SK-N-SH treated with all-trans-retinoic acid at 6 μM for 48 hours (cell line): ENCODE measurements at regions not wholly inside any gene's neighbourhood (a gene's known extent, or its start where the extent isn't known, plus 50 kb on each side); places are given as distances from the start of the nearest gene placed in this dataset.

Experiments used
- ATAC-seq: fragments of 200-7000 bp; cut with Tn5 transposase; 3 replicates; pipeline ENCODE4 v1.9.1; 2020; ENCODE audit warnings: mild to moderate bottlenecking, moderate library complexity
- ARNTL ChIP-seq: fragments of 450-650 bp; formaldehyde crosslinking; IDR thresholded peaks from 2 replicates; pipeline ENCODE4 v1.5.0; 2020; ENCODE audit warnings: low read depth, mild to moderate bottlenecking, moderate library complexity, borderline replicate concordance
- BACH2 ChIP-seq: fragments of 250-450 bp; sonication (Bioruptor Pico); IDR thresholded peaks from 2 replicates; pipeline ENCODE4 v1.9.0; 2021; ENCODE audit warnings: mild to moderate bottlenecking, borderline replicate concordance
- CSDC2 ChIP-seq: fragments of 250-450 bp; sonication (Bioruptor Pico); IDR thresholded peaks from 2 replicates; pipeline ENCODE4 v1.5.0; 2020; ENCODE audit warnings: mild to moderate bottlenecking, moderate library complexity
- ESRRG ChIP-seq: fragments of 250-450 bp; sonication (Bioruptor Pico); IDR thresholded peaks from 2 replicates; pipeline ENCODE4 v1.6.1; 2021; ENCODE audit warnings: mild to moderate bottlenecking
- GLIS3 ChIP-seq: fragments of 250-450 bp; sonication (Bioruptor Pico); IDR thresholded peaks from 2 replicates; pipeline ENCODE4 v1.5.0; 2020; ENCODE audit warnings: mild to moderate bottlenecking, moderate library complexity
- OSR1 ChIP-seq: fragments of 250-450 bp; sonication (Bioruptor Pico); IDR thresholded peaks from 2 replicates; pipeline ENCODE4 v1.8.0; 2022; ENCODE audit warnings: moderate library complexity, mild to moderate bottlenecking, inconsistent platforms
- POU6F1 ChIP-seq: fragments of 250-450 bp; sonication (Bioruptor Pico); IDR thresholded peaks from 2 replicates; pipeline ENCODE4 v1.8.0; 2021; ENCODE audit warnings: low read depth, mild to moderate bottlenecking, moderate library complexity, borderline replicate concordance
- PPARA ChIP-seq: fragments of 250-450 bp; sonication (Bioruptor Pico); IDR thresholded peaks from 2 replicates; pipeline ENCODE4 v1.5.0; 2020; ENCODE audit warnings: mild to moderate bottlenecking, borderline replicate concordance
- SNAI2 ChIP-seq: fragments of 250-450 bp; sonication (Bioruptor Pico); IDR thresholded peaks from 2 replicates; pipeline ENCODE4 v1.5.0; 2020; ENCODE audit warnings: mild to moderate bottlenecking, moderate library complexity
- TOX ChIP-seq: fragments of 250-450 bp; sonication (Bioruptor Pico); IDR thresholded peaks from 2 replicates; pipeline ENCODE4 v1.8.0; 2021; ENCODE audit warnings: mild to moderate bottlenecking, moderate library complexity, borderline replicate concordance
- TSHZ2 ChIP-seq: fragments of 250-450 bp; sonication (Bioruptor Pico); IDR thresholded peaks from 2 replicates; pipeline ENCODE4 v1.5.0; 2020; ENCODE audit warnings: mild to moderate bottlenecking, moderate library complexity
- ZC3H10 ChIP-seq: fragments of 250-450 bp; sonication (Bioruptor Pico); IDR thresholded peaks from 2 replicates; pipeline ENCODE4 v1.5.1; 2021; ENCODE audit warnings: mild to moderate bottlenecking, moderate library complexity
- ZFP3 ChIP-seq: fragments of 250-450 bp; sonication (Bioruptor Pico); IDR thresholded peaks from 2 replicates; pipeline ENCODE4 v1.5.0; 2020; ENCODE audit warnings: mild to moderate bottlenecking, moderate library complexity
- ZFP30 ChIP-seq: fragments of 450-650 bp; formaldehyde crosslinking; IDR thresholded peaks from 2 replicates; pipeline ENCODE4 v1.5.0; 2022; ENCODE audit warnings: mild to moderate bottlenecking, moderate library complexity
- ZNF565 ChIP-seq: fragments of 450-650 bp; formaldehyde crosslinking; conservative IDR thresholded peaks from 2 replicates; pipeline ENCODE4 v1.5.0; 2020; ENCODE audit warnings: low read depth, mild to moderate bottlenecking, moderate library complexity
- ZNF70 ChIP-seq: fragments of 450-650 bp; formaldehyde crosslinking; IDR thresholded peaks from 2 replicates; pipeline ENCODE4 v1.5.0; 2020; ENCODE audit warnings: mild to moderate bottlenecking, moderate library complexity
- ZNF8 ChIP-seq: fragments of 450-650 bp; formaldehyde crosslinking; IDR thresholded peaks from 2 replicates; pipeline ENCODE4 v1.5.0; 2020; ENCODE audit warnings: mild to moderate bottlenecking, moderate library complexity
- TF ChIP-seq, protein P1 (sequence below): fragments of 250-450 bp; sonication (Bioruptor Pico); IDR thresholded peaks from 2 replicates; pipeline ENCODE4 v1.5.1; 2021; ENCODE audit warnings: mild to moderate bottlenecking, moderate library complexity
- TF ChIP-seq, protein P2 (sequence below): fragments of 250-450 bp; sonication (Bioruptor Pico); IDR thresholded peaks from 2 replicates; pipeline ENCODE4 v1.8.0; 2020; ENCODE audit warnings: mild to moderate bottlenecking, moderate library complexity, borderline replicate concordance
- TF ChIP-seq, protein P3 (sequence below): fragments of 250-450 bp; sonication (Bioruptor Pico); IDR thresholded peaks from 2 replicates; pipeline ENCODE4 v1.5.1; 2020; ENCODE audit warnings: low read depth, mild to moderate bottlenecking, moderate library complexity

DNA sequence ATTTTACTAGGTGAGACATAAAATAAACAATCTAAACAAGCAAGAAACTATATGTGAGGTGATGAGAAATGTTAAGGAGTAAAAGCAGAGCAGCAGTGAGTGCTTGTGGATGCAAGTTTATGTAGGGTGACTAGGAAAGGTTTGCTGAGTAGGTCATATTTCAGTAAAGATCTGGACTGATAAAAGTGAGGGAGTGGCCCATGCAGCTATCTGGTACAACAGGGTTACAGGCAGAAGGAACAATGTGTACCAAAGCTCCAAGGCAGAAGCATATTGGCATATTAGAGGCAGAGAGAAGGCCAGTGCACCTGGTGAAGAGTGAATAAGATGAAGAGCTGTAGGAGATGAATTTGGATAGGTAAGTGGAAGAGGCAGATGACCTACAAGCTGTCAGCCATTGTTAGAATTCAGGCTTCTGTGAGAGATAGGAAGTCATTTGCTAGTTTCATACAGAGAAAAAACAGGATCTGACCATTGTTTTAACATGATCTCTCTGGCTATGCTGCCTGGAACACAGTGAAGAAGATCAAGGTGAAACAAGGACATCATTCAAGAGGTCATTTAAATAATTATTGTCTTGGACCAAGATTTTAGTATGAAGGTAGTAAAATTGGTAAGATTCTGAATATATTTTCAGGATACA, 274.6 kb downstream of the ANKRD50 start:
- TF ChIP-seq, protein P1, sequence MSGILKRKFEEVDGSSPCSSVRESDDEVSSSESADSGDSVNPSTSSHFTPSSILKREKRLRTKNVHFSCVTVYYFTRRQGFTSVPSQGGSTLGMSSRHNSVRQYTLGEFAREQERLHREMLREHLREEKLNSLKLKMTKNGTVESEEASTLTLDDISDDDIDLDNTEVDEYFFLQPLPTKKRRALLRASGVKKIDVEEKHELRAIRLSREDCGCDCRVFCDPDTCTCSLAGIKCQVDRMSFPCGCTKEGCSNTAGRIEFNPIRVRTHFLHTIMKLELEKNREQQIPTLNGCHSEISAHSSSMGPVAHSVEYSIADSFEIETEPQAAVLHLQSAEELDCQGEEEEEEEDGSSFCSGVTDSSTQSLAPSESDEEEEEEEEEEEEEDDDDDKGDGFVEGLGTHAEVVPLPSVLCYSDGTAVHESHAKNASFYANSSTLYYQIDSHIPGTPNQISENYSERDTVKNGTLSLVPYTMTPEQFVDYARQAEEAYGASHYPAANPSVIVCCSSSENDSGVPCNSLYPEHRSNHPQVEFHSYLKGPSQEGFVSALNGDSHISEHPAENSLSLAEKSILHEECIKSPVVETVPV (CRISPR knock-in tag), result no peak
- TF ChIP-seq ZNF565 (CRISPR knock-in tag) (no peak), ZNF8 (no peak), ZC3H10 (CRISPR knock-in tag) (no peak), CSDC2 (CRISPR knock-in tag) (no peak), TOX (CRISPR knock-in tag) (no peak), ZNF70 (no peak), BACH2 (CRISPR knock-in tag) (no peak)
- TF ChIP-seq, protein P2, sequence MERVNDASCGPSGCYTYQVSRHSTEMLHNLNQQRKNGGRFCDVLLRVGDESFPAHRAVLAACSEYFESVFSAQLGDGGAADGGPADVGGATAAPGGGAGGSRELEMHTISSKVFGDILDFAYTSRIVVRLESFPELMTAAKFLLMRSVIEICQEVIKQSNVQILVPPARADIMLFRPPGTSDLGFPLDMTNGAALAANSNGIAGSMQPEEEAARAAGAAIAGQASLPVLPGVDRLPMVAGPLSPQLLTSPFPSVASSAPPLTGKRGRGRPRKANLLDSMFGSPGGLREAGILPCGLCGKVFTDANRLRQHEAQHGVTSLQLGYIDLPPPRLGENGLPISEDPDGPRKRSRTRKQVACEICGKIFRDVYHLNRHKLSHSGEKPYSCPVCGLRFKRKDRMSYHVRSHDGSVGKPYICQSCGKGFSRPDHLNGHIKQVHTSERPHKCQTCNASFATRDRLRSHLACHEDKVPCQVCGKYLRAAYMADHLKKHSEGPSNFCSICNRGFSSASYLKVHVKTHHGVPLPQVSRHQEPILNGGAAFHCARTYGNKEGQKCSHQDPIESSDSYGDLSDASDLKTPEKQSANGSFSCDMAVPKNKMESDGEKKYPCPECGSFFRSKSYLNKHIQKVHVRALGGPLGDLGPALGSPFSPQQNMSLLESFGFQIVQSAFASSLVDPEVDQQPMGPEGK (CRISPR knock-in tag), result no peak
- peak; percentile 58; the same call in 2 of the 3 replicates for ATAC-seq

- TF ChIP-seq OSR1 (CRISPR knock-in tag) (no peak), TOX (CRISPR knock-in tag) (no peak), GLIS3 (no peak), PPARA (CRISPR knock-in tag) (no peak), ZFP30 (no peak), ZNF565 (CRISPR knock-in tag) (no peak), SNAI2 (CRISPR knock-in tag) (no peak), ZC3H10 (CRISPR knock-in tag) (no peak), TSHZ2 (CRISPR knock-in tag) (no peak), POU6F1 (CRISPR knock-in tag) (no peak), ZFP3 (CRISPR knock-in tag) (no peak), ZNF70 (no peak), BACH2 (CRISPR knock-in tag) (no peak), ARNTL (CRISPR knock-in tag) (no peak), ESRRG (no peak), ZNF8 (no peak), CSDC2 (CRISPR knock-in tag) (no peak)
- TF ChIP-seq, protein P3, sequence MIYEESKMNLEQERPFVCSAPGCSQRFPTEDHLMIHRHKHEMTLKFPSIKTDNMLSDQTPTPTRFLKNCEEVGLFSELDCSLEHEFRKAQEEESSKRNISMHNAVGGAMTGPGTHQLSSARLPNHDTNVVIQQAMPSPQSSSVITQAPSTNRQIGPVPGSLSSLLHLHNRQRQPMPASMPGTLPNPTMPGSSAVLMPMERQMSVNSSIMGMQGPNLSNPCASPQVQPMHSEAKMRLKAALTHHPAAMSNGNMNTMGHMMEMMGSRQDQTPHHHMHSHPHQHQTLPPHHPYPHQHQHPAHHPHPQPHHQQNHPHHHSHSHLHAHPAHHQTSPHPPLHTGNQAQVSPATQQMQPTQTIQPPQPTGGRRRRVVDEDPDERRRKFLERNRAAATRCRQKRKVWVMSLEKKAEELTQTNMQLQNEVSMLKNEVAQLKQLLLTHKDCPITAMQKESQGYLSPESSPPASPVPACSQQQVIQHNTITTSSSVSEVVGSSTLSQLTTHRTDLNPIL (CRISPR knock-in tag), result no peak
- TF ChIP-seq, protein P1 (CRISPR knock-in tag), result no peak
- ATAC-seq, result no peak
These were observed 267.5 kb downstream of the ANKRD50 start for GRCh38 chr4:124445071-124445470.
